Fibroblast of skin of left biceps (primary cell): ENCODE measurements at regions not wholly inside any gene's neighbourhood (a gene's known extent, or its start where the extent isn't known, plus 50 kb on each side); places are given as distances from the start of the nearest gene placed in this dataset.
A peak's percentile ranks its signal among the peaks of the same experiment; 100 is the strongest.

Source experiments
- DNase-seq, 2 experiments: peaks; one replicate each; pipeline ENCODE4 v3.0.0-alpha.2; 2013; ENCODE audit warnings: low read depth in 2 of 2

DNA sequence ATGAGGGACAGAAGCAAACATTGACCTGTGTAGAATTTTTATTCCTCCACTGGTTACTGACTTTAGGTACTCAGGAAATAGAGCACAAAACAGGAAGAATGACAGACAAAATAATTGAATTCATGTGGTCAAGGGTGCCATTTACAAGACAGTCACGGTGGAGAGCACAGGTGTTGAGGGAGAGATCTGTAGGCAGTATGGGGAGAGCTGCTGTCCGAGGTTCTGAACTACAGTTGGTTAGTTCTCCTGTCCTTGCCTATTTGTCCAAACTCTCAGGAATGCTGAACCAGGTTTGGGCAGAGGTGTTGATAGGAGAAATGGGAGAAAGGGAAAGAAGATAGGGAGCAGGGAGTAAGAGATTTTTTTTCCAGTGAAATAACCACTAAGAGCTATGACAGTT, 178.5 kb upstream of the ZBTB20 start:
- no peak for DNase-seq

DNA sequence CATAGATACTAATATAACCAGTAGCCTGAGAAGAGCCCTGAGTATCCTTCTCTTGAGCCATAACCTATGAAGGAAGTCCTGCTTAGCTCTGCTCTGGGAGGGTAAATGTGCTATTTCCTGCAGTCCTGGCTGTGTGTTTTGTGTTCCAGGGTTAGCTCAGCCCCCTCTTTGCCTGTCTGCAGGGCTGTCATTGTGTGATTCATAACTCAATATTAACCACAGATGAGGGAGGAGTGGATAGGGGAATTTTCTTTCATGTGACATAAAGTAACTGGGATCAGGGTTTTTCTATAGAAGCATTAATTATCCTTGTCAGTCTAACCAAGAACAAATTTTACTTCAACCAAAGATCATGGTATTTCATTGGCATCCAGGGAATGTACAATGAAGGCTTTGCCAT, 183.3 kb upstream of the ZBTB20 start:
- DNase-seq, result peak; percentile 36 to 45

DNA sequence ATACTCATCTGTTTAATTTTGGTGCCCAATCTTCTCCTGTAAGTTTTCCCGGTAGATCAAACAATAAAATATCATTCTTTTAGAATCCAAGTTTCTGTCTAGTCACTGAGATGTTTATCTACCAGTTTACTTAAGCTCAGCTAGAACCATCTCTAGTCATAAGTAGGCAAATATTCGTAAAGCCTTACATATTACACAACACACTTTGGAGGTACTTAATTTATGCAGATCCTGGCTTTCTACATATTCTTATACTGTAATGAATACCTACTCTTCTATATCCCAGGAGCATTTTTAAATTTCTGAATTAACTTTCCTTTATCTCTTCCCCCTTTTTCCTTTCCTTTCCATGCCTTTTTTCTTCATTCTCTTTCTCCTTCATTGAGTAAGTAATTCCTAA, 185.9 kb upstream of the ZBTB20 start:
- no peak for DNase-seq

DNA sequence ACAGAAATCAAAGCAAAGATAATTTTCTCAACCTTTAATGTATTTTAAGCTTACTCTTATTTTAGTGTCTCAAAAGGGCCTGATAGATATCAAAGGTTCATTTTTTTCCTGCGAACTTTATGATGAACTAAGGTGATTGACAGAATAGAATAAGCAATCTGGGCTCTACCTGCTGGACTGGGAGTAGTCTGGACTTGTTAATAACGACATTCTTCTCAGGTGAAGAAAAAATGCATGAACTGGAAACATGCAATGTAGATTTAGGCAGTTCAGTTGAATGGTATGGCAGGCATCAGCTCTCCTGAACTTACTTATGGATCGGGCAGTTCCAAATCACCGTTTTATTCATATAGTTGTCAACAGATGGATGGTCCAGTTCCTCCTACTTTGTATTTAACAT, 189.7 kb upstream of the ZBTB20 start:
- no peak for DNase-seq

DNA sequence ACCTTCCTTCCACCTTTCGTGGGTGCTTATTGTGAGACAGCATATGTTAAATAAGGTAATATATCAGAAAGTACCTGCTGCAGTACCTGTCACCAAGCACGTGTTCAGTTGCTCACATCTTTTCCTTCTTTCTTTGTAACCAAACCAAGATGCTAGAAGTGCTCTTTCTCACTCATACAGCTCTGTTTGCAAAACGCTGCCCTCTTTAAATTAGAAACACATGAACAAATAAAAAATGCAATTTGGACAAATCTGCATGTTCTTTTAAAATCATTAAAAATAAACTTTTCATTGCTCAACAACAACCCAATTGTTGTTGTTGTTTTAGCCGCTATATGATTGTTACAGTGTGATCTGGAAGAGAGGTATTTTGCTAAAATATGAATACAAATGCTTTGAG, 193.5 kb upstream of the ZBTB20 start:
- no peak for DNase-seq

DNA sequence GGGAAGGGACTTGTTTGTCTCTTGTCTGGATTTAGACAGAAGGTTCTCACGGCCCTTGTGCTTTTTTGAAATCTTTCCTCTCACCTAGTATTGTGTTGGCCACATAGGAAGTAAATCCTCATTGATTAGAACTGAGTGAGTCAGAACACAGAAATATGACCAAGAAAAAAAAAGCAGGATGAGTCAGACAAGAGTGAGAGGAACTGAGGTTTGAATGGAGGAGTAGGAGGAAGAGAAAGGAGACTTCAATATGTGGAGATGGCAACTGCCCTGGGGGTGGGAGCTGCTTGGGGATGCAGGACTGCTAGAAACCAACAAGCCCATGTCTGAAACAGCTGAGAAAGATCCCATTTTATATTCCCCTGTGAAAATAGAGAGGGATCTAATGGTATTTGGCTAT, 194.1 kb upstream of the ZBTB20 start:
- DNase-seq, result peak; percentile 36 to 37

DNA sequence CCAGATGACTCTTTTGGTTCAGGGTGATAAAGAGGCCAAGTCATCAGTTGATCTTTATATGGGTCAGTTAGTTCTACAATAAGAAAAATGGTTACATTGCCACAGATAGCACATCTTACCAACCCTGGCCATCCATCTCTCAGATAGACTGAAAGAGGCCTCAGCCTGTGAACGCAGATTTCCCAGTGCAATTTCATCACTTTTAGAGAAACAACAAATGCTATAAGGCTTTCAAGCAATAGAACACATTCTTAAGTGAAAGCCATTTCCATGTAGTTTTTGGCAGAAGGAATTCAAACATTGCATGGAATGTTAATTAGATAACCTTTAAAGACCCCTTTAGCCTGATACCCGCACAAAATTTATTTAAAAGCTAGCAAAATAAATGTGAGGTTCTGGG, 200.6 kb upstream of the ZBTB20 start:
- no peak for DNase-seq

DNA sequence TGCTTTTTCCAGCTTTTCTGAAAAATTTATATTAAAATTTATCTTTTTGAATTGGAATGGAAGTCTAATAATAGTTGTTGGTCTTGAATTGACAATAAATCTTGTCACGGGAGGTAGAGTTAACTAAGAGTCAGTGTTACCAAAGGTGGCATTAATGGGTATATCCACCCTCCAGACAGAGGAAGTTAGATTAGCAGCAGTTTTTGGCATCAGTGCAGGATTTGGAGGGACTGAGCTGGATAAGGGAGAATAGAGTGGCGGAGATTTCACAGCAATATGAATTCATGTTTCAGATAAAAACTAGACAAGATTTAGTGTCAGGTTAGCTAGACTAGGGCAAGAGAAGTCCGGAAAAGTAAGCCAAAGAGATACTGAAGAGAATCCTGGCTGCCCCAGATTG, 201.3 kb upstream of the ZBTB20 start:
- DNase-seq, result no peak

DNA sequence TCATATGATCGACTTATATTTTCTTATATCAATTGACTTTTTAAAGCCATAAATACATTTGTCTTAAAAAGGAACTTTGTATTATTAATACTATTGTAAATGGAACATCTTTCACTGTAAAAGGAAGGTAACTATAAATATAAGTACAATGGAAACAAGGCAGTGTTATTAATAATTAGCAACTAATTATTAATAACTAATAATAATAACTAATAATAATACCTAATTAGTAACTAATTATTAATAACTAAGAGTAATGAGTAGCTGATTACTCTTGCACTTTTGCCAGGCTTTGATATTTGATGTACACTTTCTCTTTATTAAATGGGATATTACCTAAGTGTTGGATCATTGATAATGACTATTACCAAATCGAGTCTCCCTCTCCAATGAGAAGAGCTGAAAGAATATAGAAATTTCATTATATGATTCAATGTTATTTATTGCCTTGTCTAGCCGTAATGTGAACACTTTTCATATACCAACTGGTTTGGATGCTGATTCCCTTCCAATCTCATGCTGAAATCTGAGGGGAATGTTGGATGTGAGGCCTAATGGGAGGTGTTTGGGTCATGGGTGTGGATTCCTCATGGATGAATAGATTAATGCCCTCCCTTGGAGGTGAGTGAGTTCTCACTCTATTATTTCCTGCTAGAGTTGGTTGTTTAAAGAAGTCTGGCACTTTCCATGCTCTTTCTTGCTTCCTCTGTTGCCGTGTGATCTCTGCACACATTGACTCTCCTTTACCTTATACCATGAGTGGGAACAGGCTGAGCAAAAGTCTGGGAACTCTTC, 202.1 kb upstream of the ZBTB20 start:
- DNase-seq, result no peak

DNA sequence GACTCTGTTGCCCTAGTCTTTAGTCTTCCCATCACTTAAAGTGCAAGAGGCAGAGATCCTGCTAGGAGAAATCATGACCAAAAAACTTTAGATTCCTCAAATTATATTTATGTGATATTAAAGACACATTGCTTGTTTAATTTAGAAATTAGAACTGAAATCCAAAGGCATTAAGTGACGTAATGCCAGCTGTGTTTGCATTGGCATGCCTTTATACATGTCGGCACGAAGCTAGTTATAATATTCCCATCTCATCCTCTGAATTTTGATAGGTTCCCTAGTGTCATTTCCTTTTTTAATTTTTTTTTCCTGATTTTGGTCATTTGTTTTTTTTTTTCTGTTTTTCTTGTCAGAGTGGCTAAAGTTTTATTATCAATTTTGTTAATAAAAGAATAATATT, 203.5 kb upstream of the ZBTB20 start:
- no peak for DNase-seq

DNA sequence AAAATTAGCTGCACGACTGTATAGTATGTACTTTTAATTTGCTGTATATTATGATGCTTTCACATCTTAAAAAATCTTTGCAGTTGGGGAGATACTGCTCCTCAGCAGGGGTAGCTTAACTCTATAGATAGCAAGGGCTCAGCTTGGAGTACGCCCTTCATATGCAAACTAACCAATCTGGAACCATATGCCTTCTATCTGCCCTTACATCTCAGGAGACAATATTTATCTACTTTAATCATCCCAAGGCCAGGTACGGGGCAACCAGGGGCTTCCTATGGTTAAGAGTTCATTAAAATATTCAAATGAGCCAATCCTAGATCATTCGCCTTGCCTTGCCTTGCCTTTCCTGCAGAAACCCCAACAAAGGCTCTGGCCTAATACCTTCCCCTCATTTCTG, 204.1 kb upstream of the ZBTB20 start:
- no peak for DNase-seq

DNA sequence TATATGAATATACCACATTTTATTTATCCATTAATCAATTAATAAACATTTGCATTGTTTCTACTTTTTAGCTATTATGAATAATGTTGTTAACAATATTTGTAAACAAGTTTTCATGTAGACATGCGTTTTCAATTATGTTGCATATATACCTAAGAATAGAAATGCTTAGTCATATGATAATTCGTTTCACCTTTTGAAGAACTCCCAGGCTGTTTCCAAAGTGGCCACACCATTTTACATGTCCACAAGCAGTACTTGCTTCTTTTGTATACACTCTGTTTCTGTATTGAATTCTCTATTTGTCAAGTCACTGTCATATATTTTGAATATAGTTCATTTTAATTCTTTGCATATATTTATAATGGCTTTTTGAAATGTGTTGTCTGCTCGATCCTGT, 206.9 kb upstream of the ZBTB20 start:
- DNase-seq, result no peak

DNA sequence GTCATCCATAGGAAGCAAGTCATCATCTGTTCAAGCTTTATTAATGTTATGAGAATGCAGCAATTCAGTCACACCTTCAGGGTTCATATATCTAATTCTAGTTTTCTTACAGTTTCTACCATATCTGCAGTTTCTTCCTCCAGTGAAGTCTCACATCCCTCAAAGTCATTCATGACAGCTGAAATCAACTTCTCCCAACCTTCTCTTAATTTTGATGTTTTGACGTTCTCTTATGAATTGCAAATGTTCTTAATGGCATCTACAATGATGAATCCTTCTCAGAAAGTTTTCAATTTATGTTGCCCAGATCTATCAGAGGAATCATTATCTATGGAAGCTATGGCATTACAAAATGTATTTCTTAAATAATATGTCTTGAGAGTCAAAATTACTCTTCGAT, 210.4 kb upstream of the ZBTB20 start:
- DNase-seq, result no peak

DNA sequence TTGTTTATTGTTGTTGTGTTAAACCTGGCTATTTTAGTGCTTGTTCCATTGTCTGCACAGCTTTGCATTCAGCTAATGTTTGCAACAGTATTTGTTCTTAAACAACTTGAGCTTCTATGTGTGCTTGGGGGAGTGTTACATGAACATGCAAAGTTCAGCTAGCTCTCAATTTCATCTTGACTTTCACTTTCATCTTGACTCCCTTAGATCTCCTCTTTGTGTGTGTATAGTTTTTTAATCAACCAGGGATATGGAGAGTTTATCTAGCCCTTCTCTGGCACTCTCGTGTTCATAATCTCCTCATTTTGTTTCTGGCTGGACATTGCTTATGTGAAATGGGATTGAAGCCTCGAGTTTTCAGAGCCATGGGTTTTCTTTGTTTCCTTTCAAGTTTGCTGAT, 212.4 kb upstream of the ZBTB20 start:
- no peak for DNase-seq

DNA sequence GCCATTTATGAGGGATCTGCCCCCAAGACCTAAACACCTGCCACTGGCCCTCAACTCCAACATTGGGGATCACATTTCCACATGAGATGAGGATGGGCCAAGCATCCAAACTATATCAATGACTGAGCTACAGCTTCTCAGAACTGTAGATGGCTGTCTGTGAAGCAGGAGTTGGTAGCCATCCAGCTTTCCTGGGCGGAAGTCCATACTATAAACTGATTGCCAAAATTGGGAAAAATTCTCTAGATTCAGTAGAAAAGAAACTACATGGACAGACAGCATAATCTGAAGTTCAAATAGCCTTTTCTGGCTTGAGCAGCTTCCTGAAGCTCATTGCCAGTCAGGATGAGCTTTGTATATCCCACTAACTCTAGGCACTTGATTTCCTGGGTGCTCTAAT, 214.7 kb upstream of the ZBTB20 start:
- DNase-seq, result no peak

DNA sequence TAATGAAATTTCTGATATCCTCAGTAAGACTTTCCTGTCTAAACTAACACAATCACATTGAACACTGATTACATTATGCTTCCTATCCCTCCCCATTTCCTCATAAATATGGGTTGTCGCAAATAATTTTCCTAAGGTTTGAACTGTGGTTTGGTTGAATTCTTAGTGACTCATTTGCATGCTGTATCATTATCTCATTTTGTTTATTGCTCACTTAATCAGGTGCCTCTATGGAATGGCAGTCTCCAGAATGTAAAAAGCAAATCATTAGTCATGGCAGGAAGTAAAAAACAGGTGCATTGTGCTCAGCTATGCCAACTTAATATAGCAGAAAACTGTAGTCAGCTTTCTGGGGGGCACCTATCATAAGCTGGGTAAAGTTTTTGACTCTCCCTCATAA, 216.0 kb upstream of the ZBTB20 start:
- no peak for DNase-seq

DNA sequence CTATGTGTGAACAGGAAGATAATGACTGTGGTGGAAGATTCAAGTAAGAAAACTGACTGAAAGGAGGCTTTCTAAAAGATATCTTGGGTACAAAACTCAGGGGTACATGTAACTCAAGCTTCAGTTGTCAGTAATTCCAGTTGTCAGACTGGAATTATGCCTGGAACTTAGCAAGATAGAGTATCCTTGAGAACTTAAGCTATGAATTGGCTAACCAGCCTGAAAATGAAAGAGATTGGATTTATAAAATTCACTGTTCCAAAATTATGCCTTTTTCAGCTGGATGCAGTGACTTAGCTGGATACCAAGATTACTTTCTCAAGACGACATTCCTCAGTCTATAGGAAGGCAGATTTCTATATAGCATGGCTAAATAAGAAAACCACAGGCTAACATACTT, 221.9 kb upstream of the ZBTB20 start:
- no peak for DNase-seq

DNA sequence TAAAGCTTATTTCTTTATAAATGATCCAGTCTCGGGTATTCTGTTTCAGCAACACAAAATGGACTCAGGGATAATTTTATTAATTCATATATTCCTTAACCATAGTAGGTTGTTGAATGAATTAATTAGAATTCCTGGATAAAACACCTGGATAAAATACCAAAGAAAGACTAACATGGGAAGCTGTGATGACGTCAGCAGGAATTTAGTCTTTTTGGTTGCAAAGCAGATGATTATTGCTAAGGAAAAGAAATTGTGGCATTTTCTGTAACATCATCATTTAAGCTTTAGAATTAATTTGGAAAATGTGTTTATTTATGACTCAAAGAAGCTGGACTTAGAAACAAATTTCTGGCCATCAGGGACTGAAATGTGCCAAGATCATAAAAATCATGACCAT, 228.3 kb upstream of the ZBTB20 start:
- DNase-seq, result no peak

DNA sequence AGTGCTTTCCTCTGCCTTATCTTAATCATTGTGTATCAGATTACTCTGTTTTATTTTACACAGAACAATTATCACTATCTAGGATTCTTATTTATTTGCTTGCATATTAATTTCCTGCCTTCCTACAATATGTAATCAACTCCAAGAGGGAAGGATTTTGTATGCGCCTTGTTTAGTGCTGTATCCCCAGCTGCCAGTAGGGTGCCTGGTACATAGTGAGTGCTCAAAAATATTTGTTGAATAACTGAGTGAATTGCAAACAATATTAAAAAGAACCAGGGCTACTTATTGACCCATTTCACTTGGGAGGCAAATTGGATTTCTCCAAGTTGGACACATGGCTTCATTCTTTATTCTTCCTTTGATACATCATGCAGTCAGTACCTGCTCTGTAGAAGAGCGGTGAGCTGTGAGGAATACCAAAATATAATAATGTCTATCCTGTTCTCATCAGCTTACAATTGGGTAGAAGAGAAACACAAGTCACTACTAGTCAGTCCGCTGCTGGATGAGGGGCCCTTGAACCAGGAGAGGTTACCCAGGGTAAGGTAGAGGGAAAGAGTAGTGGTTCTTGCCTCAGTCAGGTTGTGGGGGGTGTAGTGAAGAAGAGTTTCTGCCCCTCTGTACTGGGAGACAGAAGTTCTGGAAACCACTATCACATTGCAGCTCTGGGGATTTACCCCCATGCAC, 233.9 kb upstream of the ZBTB20 start:
- no peak for DNase-seq

DNA sequence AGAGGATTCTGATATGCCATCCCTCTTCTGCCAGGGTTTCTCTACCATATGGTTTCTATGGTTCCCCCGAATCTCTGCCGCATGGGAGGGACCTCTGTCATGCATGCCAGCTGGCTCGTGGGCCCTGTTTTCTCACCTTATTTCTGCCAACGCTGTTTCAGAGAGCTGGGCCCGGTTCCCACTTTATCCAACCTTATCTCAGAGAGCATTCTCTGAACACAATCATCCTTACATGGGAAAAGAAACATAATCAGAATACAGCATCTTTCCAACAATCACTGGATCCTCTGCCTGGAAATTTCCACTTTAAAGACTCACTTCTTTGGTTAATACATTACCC, 234.5 kb upstream of the ZBTB20 start:
- no peak for DNase-seq

DNA sequence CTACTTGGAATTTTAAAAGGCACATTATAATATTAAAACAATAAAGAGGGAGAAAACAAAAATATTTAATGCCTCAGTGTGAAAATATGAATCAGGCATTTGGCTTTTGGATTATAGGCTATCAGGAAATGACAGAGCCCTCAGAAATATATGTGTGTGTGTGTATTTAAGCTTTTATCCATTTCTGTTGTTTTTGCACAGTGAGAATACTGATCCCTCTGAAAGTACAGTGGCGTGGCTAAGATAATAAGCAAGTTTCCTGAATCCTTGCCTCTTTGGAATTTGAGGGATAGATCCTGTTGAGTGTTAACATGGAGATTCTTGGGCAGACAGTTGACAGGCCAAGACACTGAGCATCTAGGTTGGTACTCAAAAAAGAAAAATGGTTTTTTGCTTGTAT, 234.8 kb upstream of the ZBTB20 start:
- DNase-seq, result no peak

DNA sequence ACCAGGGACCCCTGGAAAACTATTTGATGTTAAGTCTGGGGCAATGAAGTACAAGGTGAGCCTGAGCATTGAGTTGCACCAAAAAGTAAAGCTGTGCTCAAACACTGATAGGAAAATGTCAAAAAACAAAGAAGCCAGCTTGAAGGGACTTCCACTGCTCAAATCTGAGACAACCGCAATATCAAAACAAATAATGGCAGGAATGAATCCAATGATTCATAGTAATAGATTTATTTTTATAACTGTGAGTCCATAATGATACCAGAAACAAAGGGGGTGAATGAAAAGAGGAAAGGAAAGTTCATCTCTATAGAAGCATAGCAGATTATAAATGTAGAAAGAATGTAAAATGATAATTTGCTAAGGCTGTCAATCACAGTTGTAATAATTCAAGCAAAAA, 237.3 kb upstream of the ZBTB20 start:
- DNase-seq, result no peak

DNA sequence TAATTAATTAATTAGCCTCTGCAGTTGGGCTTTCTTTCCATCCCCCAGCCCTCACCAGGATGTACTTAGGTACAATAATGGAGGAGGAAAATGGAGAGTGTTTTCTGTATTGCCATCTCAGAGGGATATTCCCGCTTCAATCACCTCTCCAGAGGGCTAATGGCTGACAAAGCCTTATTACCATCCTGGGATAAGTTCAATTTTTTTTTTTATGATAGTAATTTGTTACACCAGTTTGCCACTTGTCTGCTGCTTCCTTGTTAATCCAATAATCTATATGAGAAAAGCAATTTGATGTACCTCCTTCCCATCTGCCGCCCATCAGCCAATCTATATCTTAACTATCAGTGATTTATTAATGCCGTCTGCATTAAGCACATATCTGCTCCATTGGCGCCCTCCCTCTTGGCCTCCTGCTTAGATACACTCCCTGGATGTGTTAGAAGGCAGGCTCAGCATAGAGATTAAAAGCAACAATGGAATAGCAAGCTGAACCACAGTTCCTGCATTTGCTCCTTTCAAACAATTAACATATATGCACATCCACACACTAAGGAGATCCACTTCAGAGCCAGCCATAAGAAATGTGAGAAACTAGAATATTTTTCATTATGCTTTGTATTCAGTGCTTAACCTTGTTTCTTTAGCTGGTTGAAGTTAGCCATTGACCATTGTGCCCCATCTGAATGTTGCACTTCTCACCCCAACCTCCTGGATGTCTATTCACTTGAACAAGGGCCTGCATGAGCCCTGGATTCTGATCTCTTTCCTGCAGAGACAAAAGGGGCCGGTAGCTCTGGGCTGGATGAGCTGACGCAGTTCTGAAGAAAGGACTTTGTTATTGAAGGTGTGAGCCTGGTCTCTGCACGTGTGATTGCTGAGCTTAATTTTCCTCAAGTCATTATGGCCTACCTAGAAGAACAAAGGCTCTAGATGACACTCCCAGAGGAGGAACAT, 237.3 kb upstream of the GAP43 start:
- no peak for DNase-seq
